ENCODE measurements at regions not wholly inside any gene's neighbourhood (a gene's known extent, or its start where the extent isn't known, plus 50 kb on each side); places are given as distances from the start of the nearest gene placed in this dataset.

DNA sequence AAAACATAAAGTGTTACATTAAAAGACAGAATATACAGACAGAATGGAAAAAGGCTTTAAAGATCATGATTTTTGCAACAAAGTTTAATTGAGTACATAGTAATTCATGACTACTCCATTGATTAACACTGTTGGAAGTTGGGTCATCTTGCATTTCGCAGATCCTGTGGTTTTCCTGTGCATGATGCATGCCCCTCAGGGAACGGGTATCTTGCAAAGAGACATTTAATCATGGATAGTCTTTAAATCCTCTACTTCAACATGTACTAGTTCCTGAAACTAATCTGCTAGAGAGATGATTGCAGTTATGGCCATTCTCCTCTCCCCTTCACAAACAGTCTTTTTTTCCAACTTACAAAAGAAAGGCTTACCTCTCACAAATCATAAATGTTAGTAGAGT, 155.6 kb upstream of the DSEL start:
- 88% methylated on average over 2 of the region's 2 CpGs; no CpG with 5 or more reads in 1 of the 2 experiments for WGBS, 2 experiments (ENCODE audit: extremely low coverage in 1 of 2, insufficient coverage in 1 of 2, insufficient read length in 1 of 2, insufficient replicate concordance in 2 of 2, low coverage in 1 of 2, low lambda C conversion rate in 2 of 2, missing lambda C conversion rate in 1 of 2)
- POLR2A ChIA-PET (ENCODE audit: partially characterized antibody) = no interaction called here
- Histone ChIP-seq H3K79me2 (ENCODE audit: control insufficient read depth in 1 of 2, insufficient read depth in 2 of 2, low read length in 2 of 2) (no peaks in the 10 kb centered on the region), H3K14ac (ENCODE audit: insufficient read length) (no peak overlapping the region), H3K27ac (ENCODE audit: low read depth, low read length) (no peak overlapping the region), H3K56ac (replicated peaks; ENCODE audit: insufficient read length, low read depth, low read length) (no peak overlapping the region), H3K9ac (replicated peaks in 1 of 4; ENCODE audit: extremely low read depth in 1 of 4, low read depth in 3 of 4, low read length in 3 of 4) (no peak overlapping the region), H4K91ac (replicated peaks; ENCODE audit: insufficient read length, low read length) (no peak overlapping the region), H4K5ac (ENCODE audit: insufficient read length, low read depth, low read length) (no peak overlapping the region), H3K4ac (replicated peaks; ENCODE audit: insufficient read length, low read depth, low read length) (no peak overlapping the region), H2AK5ac (ENCODE audit: low read depth, low read length) (no peak overlapping the region), H2BK12ac (ENCODE audit: low read depth, low read length) (no peak overlapping the region), H3K4me1 (replicated peaks in 1 of 4; ENCODE audit: control insufficient read depth in 3 of 4, insufficient read depth in 4 of 4, low read length in 3 of 4) (no peaks in the 10 kb centered on the region), H2BK120ac (replicated peaks; ENCODE audit: low read depth, low read length) (no peak overlapping the region), H2BK5ac (ENCODE audit: low read depth, low read length) (no peak overlapping the region), H4K8ac (ENCODE audit: extremely low read depth, insufficient read depth, low read length) (no peak overlapping the region), H2BK15ac (ENCODE audit: low read length) (no peak overlapping the region), H2AFZ (ENCODE audit: low read length) (no peak overlapping the region), H3K9me3 (ENCODE audit: insufficient read depth in 2 of 2, low read depth in 1 of 2, low read length in 1 of 2) (no peaks in the 10 kb centered on the region), H3K27me3 (replicated peaks in 1 of 4; ENCODE audit: control insufficient read depth in 3 of 4, extremely low read depth in 1 of 4, insufficient read depth in 3 of 4, low read length in 3 of 4) (no peaks in the 10 kb centered on the region), H3K4me3 (ENCODE audit: extremely low read depth in 1 of 4, insufficient read depth in 2 of 4, low read depth in 3 of 4, low read length in 4 of 4) (no peak overlapping the region), H3K18ac (ENCODE audit: extremely low read depth, low read length) (no peak overlapping the region), H3K23ac (ENCODE audit: insufficient read length) (no peak overlapping the region), H3K79me1 (ENCODE audit: low read depth, low read length) (no peaks in the 10 kb centered on the region), H3K36me3 (ENCODE audit: control insufficient read depth in 2 of 4, insufficient read depth in 4 of 4, low read length in 3 of 4) (no peaks in the 10 kb centered on the region), H4K20me1 (replicated peaks in 1 of 2; ENCODE audit: control insufficient read depth in 1 of 2, insufficient read depth in 2 of 2, low read length in 2 of 2) (no peaks in the 10 kb centered on the region), H3K23me2 (ENCODE audit: low read depth, low read length) (no peaks in the 10 kb centered on the region), H2BK20ac (ENCODE audit: low read length) (no peak overlapping the region), H3K4me2 (ENCODE audit: insufficient read depth in 1 of 2, low read depth in 2 of 2, low read length in 2 of 2) (no peak overlapping the region)
- DNase-seq (ENCODE audit: low read depth in 1 of 2, low spot score in 2 of 2) = no peak
- FAIRE-seq = no peak
- CTCF ChIA-PET (ENCODE audit: partially characterized antibody) = no interaction called here
- TF ChIP-seq BCL11A (IDR thresholded peaks at IDR 0.05; ENCODE audit: low read depth in 2 of 2, low read length in 2 of 2) (no peak), GTF2F1 (IDR thresholded peaks at IDR 0.05; ENCODE audit: borderline replicate concordance, low read depth, low read length) (no peak), ASH2L (IDR thresholded peaks at IDR 0.05; ENCODE audit: low read length) (no peak), SUZ12 (IDR thresholded peaks at IDR 0.05; ENCODE audit: low read length) (no peak), CEBPB (IDR thresholded peaks at IDR 0.05; ENCODE audit: low read depth, low read length) (no peak), SAP30 (IDR thresholded peaks at IDR 0.05; ENCODE audit: insufficient read depth, insufficient replicate concordance, low read length) (no peak), CHD2 (IDR thresholded peaks at IDR 0.05; ENCODE audit: low read length) (no peak), MAFK (IDR thresholded peaks at IDR 0.05; ENCODE audit: low read depth, low read length) (no peak), EP300 (IDR thresholded peaks at IDR 0.05; ENCODE audit: borderline replicate concordance in 1 of 2, low read depth in 2 of 2, low read length in 2 of 2) (no peak), RNF2 (IDR thresholded peaks at IDR 0.05; ENCODE audit: borderline replicate concordance, low read depth, low read length, missing control alignments, poor library complexity, severe bottlenecking) (no peak), SIX5 (IDR thresholded peaks at IDR 0.05; ENCODE audit: low read depth, low read length) (no peak)
- TF ChIP-seq, protein P1, sequence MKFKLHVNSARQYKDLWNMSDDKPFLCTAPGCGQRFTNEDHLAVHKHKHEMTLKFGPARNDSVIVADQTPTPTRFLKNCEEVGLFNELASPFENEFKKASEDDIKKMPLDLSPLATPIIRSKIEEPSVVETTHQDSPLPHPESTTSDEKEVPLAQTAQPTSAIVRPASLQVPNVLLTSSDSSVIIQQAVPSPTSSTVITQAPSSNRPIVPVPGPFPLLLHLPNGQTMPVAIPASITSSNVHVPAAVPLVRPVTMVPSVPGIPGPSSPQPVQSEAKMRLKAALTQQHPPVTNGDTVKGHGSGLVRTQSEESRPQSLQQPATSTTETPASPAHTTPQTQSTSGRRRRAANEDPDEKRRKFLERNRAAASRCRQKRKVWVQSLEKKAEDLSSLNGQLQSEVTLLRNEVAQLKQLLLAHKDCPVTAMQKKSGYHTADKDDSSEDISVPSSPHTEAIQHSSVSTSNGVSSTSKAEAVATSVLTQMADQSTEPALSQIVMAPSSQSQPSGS (IDR thresholded peaks at IDR 0.05; ENCODE audit: low read length) = no peak
- TF ChIP-seq, protein P2, sequence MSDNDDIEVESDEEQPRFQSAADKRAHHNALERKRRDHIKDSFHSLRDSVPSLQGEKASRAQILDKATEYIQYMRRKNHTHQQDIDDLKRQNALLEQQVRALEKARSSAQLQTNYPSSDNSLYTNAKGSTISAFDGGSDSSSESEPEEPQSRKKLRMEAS (IDR thresholded peaks at IDR 0.05) = no peak
